PC-3 (cell line): ENCODE measurements at regions not wholly inside any gene's neighbourhood (a gene's known extent, or its start where the extent isn't known, plus 50 kb on each side); places are given as distances from the start of the nearest gene placed in this dataset.

Source experiments
- ATAC-seq: fragments of 200-7000 bp; cut with Tn5 transposase; 2 replicates; pipeline ENCODE4 v1.9.1; 2020; ENCODE audit warnings: mild to moderate bottlenecking, moderate library complexity
- BruUV-seq: library from RNA; stranded (reverse); fragments of 400-500 nt; replicated peaks from 2 replicates; lab custom pipeline; 2021; lab: Mats Ljungman, UMichigan
- CTCF ChIA-PET: fragments of 300-600 bp; sonication (Branson Sonifier 250); formaldehyde crosslinking; loops from one replicate; lab custom pipeline; 2022; ENCODE audit warnings: antibody characterized with exemption; lab: Charles Lee
- POLR2A ChIA-PET: fragments of 300-600 bp; sonication (Branson Sonifier 250); formaldehyde crosslinking; loops from one replicate; lab custom pipeline; 2022; ENCODE audit warnings: antibody characterized with exemption; ENCODE audit not compliant: unreplicated experiment; lab: Charles Lee
- DNase-seq: peaks from one replicate; pipeline ENCODE4 v3.0.0-alpha.2; 2015
- H2AFZ ChIP-seq: fragments of 300-600 bp; sonication (generic); 2 replicates; pipeline ENCODE4 v1.6.0; 2016; ENCODE audit warnings: antibody characterized with exemption, low read length
- H3F3A ChIP-seq: fragments of 300-600 bp; sonication (generic); one replicate; pipeline ENCODE4 v1.6.0; 2017; ENCODE audit warnings: antibody characterized with exemption, low read length, control low read depth, mild to moderate bottlenecking; ENCODE audit not compliant: unreplicated experiment
- H3K27ac ChIP-seq: fragments of 300-600 bp; sonication (generic); 2 replicates; pipeline ENCODE4 v1.5.1; 2016; ENCODE audit warnings: mild to moderate bottlenecking, low read length
- H3K27me3 ChIP-seq: fragments of 300-600 bp; sonication (generic); 2 replicates; pipeline ENCODE4 v1.6.1; 2016; ENCODE audit warnings: low read length, mixed read lengths
- H3K36me3 ChIP-seq: fragments of 300-600 bp; sonication (generic); 2 replicates; pipeline ENCODE4 v1.6.1; 2016; ENCODE audit warnings: low read depth, mixed run types, low read length, mixed read lengths
- H3K4me1 ChIP-seq: fragments of 300-600 bp; sonication (generic); 2 replicates; pipeline ENCODE4 v1.5.1; 2016; ENCODE audit warnings: low read length; ENCODE audit not compliant: insufficient read depth
- H3K4me2 ChIP-seq: fragments of 300-600 bp; sonication (generic); 2 replicates; pipeline ENCODE4 v1.6.0; 2016; ENCODE audit warnings: low read length
- H3K4me3 ChIP-seq: fragments of 300-600 bp; sonication (generic); 2 replicates; pipeline ENCODE4 v1.5.1; 2016; ENCODE audit warnings: mild to moderate bottlenecking, low read length, mixed read lengths
- H3K79me2 ChIP-seq: fragments of 300-600 bp; sonication (generic); 2 replicates; pipeline ENCODE4 v1.6.1; 2017; ENCODE audit warnings: low read length, mixed read lengths
- H3K9ac ChIP-seq: fragments of 300-600 bp; sonication (generic); 2 replicates; pipeline ENCODE4 v1.6.0; 2016; ENCODE audit warnings: mild to moderate bottlenecking, low read length
- H3K9me2 ChIP-seq: fragments of 300-600 bp; sonication (generic); replicated peaks from 2 replicates; pipeline ENCODE4 v1.6.1; 2016; ENCODE audit warnings: mixed run types, low read length, mixed read lengths
- H3K9me3 ChIP-seq: fragments of 300-600 bp; sonication (generic); 2 replicates; pipeline ENCODE4 v1.6.1; 2016; ENCODE audit warnings: low read length, mixed read lengths
- H4K20me1 ChIP-seq: fragments of 300-600 bp; sonication (generic); 2 replicates; pipeline ENCODE4 v1.6.1; 2016; ENCODE audit warnings: low read length, mixed read lengths
- EZH2 ChIP-seq: fragments of 300-600 bp; sonication (generic); IDR thresholded peaks from one replicate; pipeline ENCODE4 v1.6.1; 2017; ENCODE audit warnings: antibody characterized with exemption, mild to moderate bottlenecking, low read length; ENCODE audit not compliant: unreplicated experiment
- EZH2phosphoT487 ChIP-seq: fragments of 300-600 bp; sonication (generic); IDR thresholded peaks from 2 replicates; pipeline ENCODE4 v1.6.1; 2018; ENCODE audit warnings: mild to moderate bottlenecking, antibody characterized with exemption, low read length, borderline replicate concordance
- intact Hi-C: fragments of 100-400 bp; cut with micrococcal nuclease; formaldehyde crosslinking; loops from 2 replicates; pipeline ENCODE4 v1.9.0; 2023
- TF ChIP-seq, protein P1 (sequence below): fragments of 300-600 bp; sonication (generic); conservative IDR thresholded peaks from 2 replicates; pipeline ENCODE4 v1.5.1; 2017; ENCODE audit warnings: antibody characterized with exemption, low read depth, mild to moderate bottlenecking, low read length

GRCh38 chr5:63727583-63727982, 234.7 kb downstream of the HTR1A start:
- H2AFZ ChIP-seq, result no peak overlapping the region
- H3K36me3 ChIP-seq, result no peaks in the 10 kb centered on the region
- DNase-seq (no peak), ATAC-seq (no peak)
- no peaks in the 10 kb centered on the region for H3K9me2 ChIP-seq
- no peak overlapping the region for H3K9ac ChIP-seq
- H4K20me1 ChIP-seq, result no peaks in the 10 kb centered on the region
- no TSS peak for BruUV-seq
- H3K4me3 ChIP-seq, result no peak overlapping the region
- ChIA-PET POLR2A (no interaction called here), CTCF (no interaction called here)
- intact Hi-C loops, result no loop called here
- TF ChIP-seq, protein P1, sequence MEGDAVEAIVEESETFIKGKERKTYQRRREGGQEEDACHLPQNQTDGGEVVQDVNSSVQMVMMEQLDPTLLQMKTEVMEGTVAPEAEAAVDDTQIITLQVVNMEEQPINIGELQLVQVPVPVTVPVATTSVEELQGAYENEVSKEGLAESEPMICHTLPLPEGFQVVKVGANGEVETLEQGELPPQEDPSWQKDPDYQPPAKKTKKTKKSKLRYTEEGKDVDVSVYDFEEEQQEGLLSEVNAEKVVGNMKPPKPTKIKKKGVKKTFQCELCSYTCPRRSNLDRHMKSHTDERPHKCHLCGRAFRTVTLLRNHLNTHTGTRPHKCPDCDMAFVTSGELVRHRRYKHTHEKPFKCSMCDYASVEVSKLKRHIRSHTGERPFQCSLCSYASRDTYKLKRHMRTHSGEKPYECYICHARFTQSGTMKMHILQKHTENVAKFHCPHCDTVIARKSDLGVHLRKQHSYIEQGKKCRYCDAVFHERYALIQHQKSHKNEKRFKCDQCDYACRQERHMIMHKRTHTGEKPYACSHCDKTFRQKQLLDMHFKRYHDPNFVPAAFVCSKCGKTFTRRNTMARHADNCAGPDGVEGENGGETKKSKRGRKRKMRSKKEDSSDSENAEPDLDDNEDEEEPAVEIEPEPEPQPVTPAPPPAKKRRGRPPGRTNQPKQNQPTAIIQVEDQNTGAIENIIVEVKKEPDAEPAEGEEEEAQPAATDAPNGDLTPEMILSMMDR, result no peak
- TF ChIP-seq EZH2, result no peak
- TF ChIP-seq EZH2phosphoT487, result no peak
- H3F3A ChIP-seq, result no peaks in the 10 kb centered on the region
- no peak overlapping the region for H3K4me2 ChIP-seq
- H3K79me2 ChIP-seq, result no peaks in the 10 kb centered on the region
- H3K27ac ChIP-seq, result no peak overlapping the region
- H3K4me1 ChIP-seq, result no peaks in the 10 kb centered on the region
- no peaks in the 10 kb centered on the region for H3K9me3 ChIP-seq
- no peaks in the 10 kb centered on the region for H3K27me3 ChIP-seq

- H3K27me3 ChIP-seq, result no peaks in the 10 kb centered on the region
- no peaks in the 10 kb centered on the region for H3K9me2 ChIP-seq
- intact Hi-C loops, result no loop called here
- H2AFZ ChIP-seq, result no peak overlapping the region
- no peaks in the 10 kb centered on the region for H3F3A ChIP-seq
- BruUV-seq, result no TSS peak
- H4K20me1 ChIP-seq, result no peaks in the 10 kb centered on the region
- H3K4me2 ChIP-seq, result no peak overlapping the region
- no peak overlapping the region for H3K9ac ChIP-seq
- H3K79me2 ChIP-seq, result no peaks in the 10 kb centered on the region
- H3K4me1 ChIP-seq, result no peaks in the 10 kb centered on the region
- CTCF ChIA-PET, result no interaction called here
- H3K9me3 ChIP-seq, result no peaks in the 10 kb centered on the region
- TF ChIP-seq, protein P1, result no peak
- no peak for TF ChIP-seq EZH2phosphoT487
- no peak for TF ChIP-seq EZH2
- H3K36me3 ChIP-seq, result no peaks in the 10 kb centered on the region
- H3K27ac ChIP-seq, result no peak overlapping the region
- no peak for DNase-seq
- POLR2A ChIA-PET, result interaction anchor here (0.5 to 0.7 kb wide), 2 partner anchors 11 to 774 kb away, joined by 3 to 6 read pairs; no protein-coding TSS in a partner anchor
- no peak for ATAC-seq
- no peak overlapping the region for H3K4me3 ChIP-seq
Measured at GRCh38 chr5:63726496-63726895, 235.7 kb downstream of the HTR1A start.

GRCh38 chr5:63719147-63719546, 243.1 kb downstream of the HTR1A start:
- H2AFZ ChIP-seq, result no peak overlapping the region
- no peak overlapping the region for H3K9ac ChIP-seq
- H3K27me3 ChIP-seq, result no peaks in the 10 kb centered on the region
- H3K4me3 ChIP-seq, result no peak overlapping the region
- H3K9me2 ChIP-seq, result no peaks in the 10 kb centered on the region
- H3K4me2 ChIP-seq, result no peak overlapping the region
- ChIA-PET POLR2A (no interaction called here), CTCF (no interaction called here)
- no peaks in the 10 kb centered on the region for H3K36me3 ChIP-seq
- H3K27ac ChIP-seq, result no peak overlapping the region
- H3K9me3 ChIP-seq, result no peaks in the 10 kb centered on the region
- ATAC-seq (no peak), DNase-seq (no peak)
- no peaks in the 10 kb centered on the region for H4K20me1 ChIP-seq
- intact Hi-C loops, result no loop called here
- no peaks in the 10 kb centered on the region for H3F3A ChIP-seq
- TF ChIP-seq, protein P1, result no peak
- TF ChIP-seq EZH2phosphoT487 (no peak), EZH2 (no peak)
- no TSS peak for BruUV-seq
- H3K4me1 ChIP-seq, result no peaks in the 10 kb centered on the region
- H3K79me2 ChIP-seq, result no peaks in the 10 kb centered on the region
